Mesendoderm (in vitro differentiated cells): ENCODE measurements at regions not wholly inside any gene's neighbourhood (a gene's known extent, or its start where the extent isn't known, plus 50 kb on each side); places are given as distances from the start of the nearest gene placed in this dataset.

Experiments
- DNase-seq: peaks from one replicate; pipeline ENCODE4 v3.0.0; 2013
- H2AK5ac ChIP-seq: 2 replicates; pipeline ENCODE4 v1.6.1; 2013; ENCODE audit warnings: low read length, inconsistent platforms
- H2BK120ac ChIP-seq: 2 replicates; pipeline ENCODE4 v1.6.1; 2013; ENCODE audit warnings: low read depth, mild to moderate bottlenecking, low read length, moderate library complexity, mixed read lengths
- H2BK15ac ChIP-seq: replicated peaks from 2 replicates; pipeline ENCODE4 v1.6.1; 2013; ENCODE audit warnings: low read depth, mild to moderate bottlenecking, moderate library complexity
- H2BK5ac ChIP-seq: 2 replicates; pipeline ENCODE4 v1.6.1; 2013; ENCODE audit warnings: low read length, inconsistent platforms
- H3K18ac ChIP-seq: 2 replicates; pipeline ENCODE4 v1.6.1; 2013; ENCODE audit warnings: mild to moderate bottlenecking, low read length, mixed read lengths
- H3K23ac ChIP-seq: one replicate; pipeline ENCODE4 v1.6.1; 2013; ENCODE audit warnings: low read length
- H3K27ac ChIP-seq: 2 replicates; pipeline ENCODE4 v1.5.1; 2013; ENCODE audit warnings: low read depth, mild to moderate bottlenecking, inconsistent platforms, low read length, moderate library complexity
- H3K27me3 ChIP-seq: 2 replicates; pipeline ENCODE4 v1.6.1; 2013; ENCODE audit warnings: low read length, control low read depth, mild to moderate bottlenecking, inconsistent platforms; ENCODE audit not compliant: insufficient read depth, poor library complexity
- H3K36me3 ChIP-seq: 2 replicates; pipeline ENCODE4 v1.6.1; 2013; ENCODE audit warnings: low read length, inconsistent platforms; ENCODE audit not compliant: control insufficient read depth, insufficient read depth
- H3K4ac ChIP-seq: one replicate; pipeline ENCODE4 v1.6.1; 2013; ENCODE audit warnings: low read depth, mild to moderate bottlenecking, low read length, moderate library complexity
- H3K4me1 ChIP-seq: 2 replicates; pipeline ENCODE4 v1.6.1; 2013; ENCODE audit warnings: low read depth, low read length, inconsistent platforms; ENCODE audit not compliant: control insufficient read depth
- H3K4me2 ChIP-seq: 2 replicates; pipeline ENCODE4 v1.6.1; 2013; ENCODE audit warnings: low read length
- H3K4me3 ChIP-seq: 2 replicates; pipeline ENCODE4 v1.5.1; 2013; ENCODE audit warnings: mild to moderate bottlenecking, low read length
- H3K56ac ChIP-seq: one replicate; pipeline ENCODE4 v1.6.1; 2013; ENCODE audit warnings: low read length
- H3K79me1 ChIP-seq: 2 replicates; pipeline ENCODE4 v1.6.1; 2013; ENCODE audit warnings: low read length, inconsistent platforms
- H3K79me2 ChIP-seq: 2 replicates; pipeline ENCODE4 v1.6.1; 2013; ENCODE audit warnings: mild to moderate bottlenecking, low read length; ENCODE audit not compliant: control insufficient read depth, insufficient read depth
- H3K9ac ChIP-seq: 2 replicates; pipeline ENCODE4 v1.6.1; 2013; ENCODE audit warnings: low read length, inconsistent platforms
- H4K5ac ChIP-seq: one replicate; pipeline ENCODE4 v1.6.1; 2013; ENCODE audit warnings: low read length
- H4K8ac ChIP-seq: one replicate; pipeline ENCODE4 v1.6.1; 2013; ENCODE audit warnings: low read depth, mild to moderate bottlenecking, control low read depth, low read length, moderate library complexity
- WGBS: extraction: QIAGEN DNeasy Blood & Tissue Kit; methylation state at CpG from one replicate; pipeline ENCODE4 v1.1.7; 2013; ENCODE audit warnings: low lambda C conversion rate, missing lambda C conversion rate; ENCODE audit not compliant: insufficient coverage; ENCODE audit errors: extremely low coverage; 5-methylcytosine and 5-hydroxymethylcytosine counted together

- no peak overlapping the region for H2BK15ac ChIP-seq
- no peak overlapping the region for H3K9ac ChIP-seq
- no peak overlapping the region for H3K27ac ChIP-seq
- no peaks in the 10 kb centered on the region for H3K27me3 ChIP-seq
- no peak overlapping the region for H3K4me3 ChIP-seq
- H4K5ac ChIP-seq = no peak overlapping the region
- no peak overlapping the region for H2BK120ac ChIP-seq
- no peaks in the 10 kb centered on the region for H3K79me2 ChIP-seq
- no peaks in the 10 kb centered on the region for H3K36me3 ChIP-seq
- no peak overlapping the region for H3K4ac ChIP-seq
- H2BK5ac ChIP-seq = no peak overlapping the region
- DNase-seq = no peak
- no peak overlapping the region for H3K23ac ChIP-seq
- no peak overlapping the region for H4K8ac ChIP-seq
- no peaks in the 10 kb centered on the region for H3K4me1 ChIP-seq
- no peak overlapping the region for H2AK5ac ChIP-seq
- H3K79me1 ChIP-seq = no peaks in the 10 kb centered on the region
- H3K18ac ChIP-seq = no peak overlapping the region
- no peak overlapping the region for H3K56ac ChIP-seq
- H3K4me2 ChIP-seq = no peak overlapping the region
- no CpG with 5 or more reads among the region's 1 CpG for WGBS
These were observed 93.8 kb downstream of the TRIM29 start for GRCh38 chr11:120044011-120044675.

DNA sequence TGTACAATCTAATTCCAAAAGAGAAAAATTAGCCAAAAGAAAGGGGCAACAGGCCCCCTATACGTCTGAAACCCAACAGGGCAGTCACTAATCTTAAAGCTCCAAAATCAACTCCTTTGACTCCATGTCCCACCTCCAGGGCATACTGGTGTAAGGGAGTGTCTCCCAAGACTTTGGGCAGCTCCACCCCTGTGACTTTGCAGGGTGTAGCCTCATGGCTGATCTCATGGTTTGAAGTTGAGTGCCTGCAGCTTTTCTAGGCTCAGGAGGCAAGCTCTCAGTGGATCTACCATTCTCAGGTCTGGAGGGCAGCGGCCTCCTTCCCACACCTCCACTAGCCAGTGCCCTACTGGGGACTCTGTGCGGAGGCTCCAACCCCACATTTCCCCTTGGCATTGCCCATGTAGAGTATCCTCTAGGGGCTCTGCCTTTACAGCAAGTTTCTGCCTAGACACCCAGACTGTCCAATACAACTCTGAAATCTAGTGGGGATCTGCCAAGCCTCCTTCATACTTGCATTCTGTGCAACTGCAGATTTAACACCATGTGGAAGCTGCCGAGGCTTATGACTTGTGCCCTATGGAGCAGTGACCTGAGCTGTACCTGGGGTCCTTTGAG is 94.5 kb downstream of the TRIM29 start:
- Histone ChIP-seq H3K36me3 (no peaks in the 10 kb centered on the region), H2AK5ac (no peak overlapping the region), H3K23ac (no peak overlapping the region)

GRCh38 chr11:120041625-120042024 is 96.3 kb downstream of the TRIM29 start:
- no peak overlapping the region for H3K56ac ChIP-seq
- H2BK15ac ChIP-seq = no peak overlapping the region
- H3K4me1 ChIP-seq = no peaks in the 10 kb centered on the region
- no peak for DNase-seq
- H3K4me2 ChIP-seq = no peak overlapping the region
- H3K36me3 ChIP-seq = no peaks in the 10 kb centered on the region
- H2AK5ac ChIP-seq = no peak overlapping the region
- H3K27ac ChIP-seq = no peak overlapping the region
- WGBS = no CpG with 5 or more reads among the region's 2 CpGs
- H3K18ac ChIP-seq = no peak overlapping the region
- H3K9ac ChIP-seq = no peak overlapping the region
- no peak overlapping the region for H4K5ac ChIP-seq
- H2BK5ac ChIP-seq = no peak overlapping the region
- no peak overlapping the region for H3K23ac ChIP-seq
- no peak overlapping the region for H3K4me3 ChIP-seq
- H4K8ac ChIP-seq = no peak overlapping the region
- H3K79me2 ChIP-seq = no peaks in the 10 kb centered on the region
- H3K27me3 ChIP-seq = no peaks in the 10 kb centered on the region
- H3K4ac ChIP-seq = no peak overlapping the region
- no peaks in the 10 kb centered on the region for H3K79me1 ChIP-seq
- no peak overlapping the region for H2BK120ac ChIP-seq

More for the DNA sequence above, 94.5 kb downstream of the TRIM29 start:
- H2BK120ac ChIP-seq = no peak overlapping the region
- no peak overlapping the region for H3K56ac ChIP-seq
- no peaks in the 10 kb centered on the region for H3K79me2 ChIP-seq
- no peak for DNase-seq
- no peaks in the 10 kb centered on the region for H3K79me1 ChIP-seq
- H2BK15ac ChIP-seq = no peak overlapping the region
- no peak overlapping the region for H3K18ac ChIP-seq
- H4K8ac ChIP-seq = no peak overlapping the region
- H4K5ac ChIP-seq = no peak overlapping the region
- H3K4me1 ChIP-seq = no peaks in the 10 kb centered on the region
- WGBS = no CpG with 5 or more reads among the region's 4 CpGs
- H3K4me2 ChIP-seq = no peak overlapping the region
- no peaks in the 10 kb centered on the region for H3K27me3 ChIP-seq
- H3K4me3 ChIP-seq = no peak overlapping the region
- H3K27ac ChIP-seq = no peak overlapping the region
- no peak overlapping the region for H3K4ac ChIP-seq
- H3K9ac ChIP-seq = no peak overlapping the region
- no peak overlapping the region for H2BK5ac ChIP-seq

DNA sequence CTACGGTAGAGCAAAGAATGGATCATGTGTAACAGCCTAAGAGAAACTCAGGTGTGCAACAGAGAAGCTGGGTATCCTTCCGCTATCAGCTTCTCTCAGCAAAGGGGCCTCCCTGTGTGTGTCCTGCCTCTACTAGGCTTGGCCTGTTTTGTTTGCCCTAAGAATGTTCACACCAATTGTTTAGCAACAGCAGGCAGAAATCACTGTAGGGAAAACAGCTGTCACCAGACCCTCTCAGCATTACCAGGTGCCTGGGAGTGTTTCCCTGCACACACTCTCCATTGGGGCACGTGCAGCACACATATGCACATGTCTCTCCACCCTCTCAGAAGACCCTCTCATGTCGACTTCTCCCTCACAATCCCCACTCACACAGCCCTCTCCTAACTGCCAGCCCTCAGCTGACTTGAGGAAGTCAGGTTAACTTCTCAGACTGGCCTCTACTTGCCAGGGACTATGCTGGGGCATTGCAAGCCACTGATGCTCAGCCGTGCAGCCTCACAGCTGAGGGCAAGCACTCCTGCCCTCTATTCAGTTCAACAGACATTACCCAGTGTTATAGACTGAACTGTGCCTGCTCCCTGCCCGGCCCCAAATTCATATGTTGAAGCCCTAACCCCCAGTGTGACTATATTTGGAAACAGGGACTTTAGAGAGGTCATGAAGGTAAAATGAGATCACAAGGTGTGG is 97.6 kb downstream of the TRIM29 start:
- no peak overlapping the region for H4K8ac ChIP-seq
- H3K4ac ChIP-seq = no peak overlapping the region
- H3K4me2 ChIP-seq = no peak overlapping the region
- H4K5ac ChIP-seq = no peak overlapping the region
- no peak overlapping the region for H2BK15ac ChIP-seq
- no peak overlapping the region for H3K56ac ChIP-seq
- H3K23ac ChIP-seq = no peak overlapping the region
- no peak overlapping the region for H3K18ac ChIP-seq
- no peak overlapping the region for H2BK120ac ChIP-seq
- no peaks in the 10 kb centered on the region for H3K79me2 ChIP-seq
- H2AK5ac ChIP-seq = no peak overlapping the region
- H3K36me3 ChIP-seq = no peaks in the 10 kb centered on the region
- no peaks in the 10 kb centered on the region for H3K4me1 ChIP-seq
- no peak overlapping the region for H3K27ac ChIP-seq
- peak; percentile 85 for DNase-seq
- no peak overlapping the region for H3K4me3 ChIP-seq
- H3K79me1 ChIP-seq = no peaks in the 10 kb centered on the region
- no peaks in the 10 kb centered on the region for H3K27me3 ChIP-seq
- H2BK5ac ChIP-seq = no peak overlapping the region
- no CpG with 5 or more reads among the region's 6 CpGs for WGBS
- no peak overlapping the region for H3K9ac ChIP-seq

GRCh38 chr11:120039039-120039438 is 98.9 kb downstream of the TRIM29 start:
- H3K56ac ChIP-seq = peak overlapping the region; percentile 42
- H3K4me1 ChIP-seq = no peaks in the 10 kb centered on the region
- no peak overlapping the region for H3K27ac ChIP-seq
- peak overlapping the region; percentile 90 for H2AK5ac ChIP-seq
- no peak overlapping the region for H3K18ac ChIP-seq
- H2BK120ac ChIP-seq = no peak overlapping the region
- H3K4me3 ChIP-seq = no peak overlapping the region
- no peak overlapping the region for H3K9ac ChIP-seq
- H4K8ac ChIP-seq = no peak overlapping the region
- H3K4ac ChIP-seq = no peak overlapping the region
- DNase-seq = no peak
- no peak overlapping the region for H2BK15ac ChIP-seq
- WGBS = no CpG with 5 or more reads among the region's 1 CpG
- no peak overlapping the region for H3K23ac ChIP-seq
- H3K27me3 ChIP-seq = no peaks in the 10 kb centered on the region
- H2BK5ac ChIP-seq = no peak overlapping the region
- H3K36me3 ChIP-seq = no peaks in the 10 kb centered on the region
- H3K79me2 ChIP-seq = no peaks in the 10 kb centered on the region
- no peak overlapping the region for H4K5ac ChIP-seq
- H3K79me1 ChIP-seq = no peaks in the 10 kb centered on the region
- no peak overlapping the region for H3K4me2 ChIP-seq
